ENCODE measurements at regions not wholly inside any gene's neighbourhood (a gene's known extent, or its start where the extent isn't known, plus 50 kb on each side); places are given as distances from the start of the nearest gene placed in this dataset.

DNA sequence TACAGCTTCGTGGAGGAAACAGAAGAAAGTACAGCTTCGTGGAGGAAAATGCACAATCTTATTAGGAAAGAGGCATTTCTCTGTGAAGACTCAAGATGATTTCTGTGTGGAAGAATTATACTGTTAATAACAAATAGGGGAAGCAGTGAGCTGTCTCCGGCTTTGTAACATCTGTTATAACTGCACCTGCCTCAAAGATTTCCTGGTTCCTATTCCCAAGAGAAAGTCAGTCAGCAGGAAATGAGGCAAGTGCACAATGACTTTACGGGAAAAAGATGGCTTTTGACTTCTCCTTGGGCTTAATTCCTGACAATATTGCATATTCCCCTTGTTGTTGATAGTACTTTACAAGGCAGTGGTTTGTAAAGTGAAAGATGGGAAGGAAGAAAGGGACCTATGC, 538.5 kb downstream of the BMP2 start:
- Histone ChIP-seq H3K4me1 (ENCODE audit: control insufficient read depth in 5 of 5, insufficient read depth in 5 of 5, low read length in 5 of 5) (no peaks in the 10 kb centered on the region), H3K9me3 (ENCODE audit: control insufficient read depth in 4 of 4, insufficient read depth in 3 of 4, low read length in 3 of 4) (no peaks in the 10 kb centered on the region), H3K9ac (ENCODE audit: insufficient read depth in 1 of 2, low read length in 2 of 2) (no peak overlapping the region), H3K27me3 (ENCODE audit: control insufficient read depth in 3 of 3, insufficient read depth in 3 of 3, low read length in 2 of 3) (no peaks in the 10 kb centered on the region), H3K36me3 (ENCODE audit: control insufficient read depth in 4 of 4, insufficient read depth in 4 of 4, low read length in 4 of 4) (no peaks in the 10 kb centered on the region), H3K4me3 (no peak overlapping the region), H3K27ac (ENCODE audit: low read depth in 1 of 2, low read length in 1 of 2) (no peak overlapping the region)
- TF ChIP-seq CTCF (IDR thresholded peaks at IDR 0.05; ENCODE audit: control extremely low read depth, extremely low read depth) = no peak
- ATAC-seq (ENCODE audit: insufficient read depth, low FRiP score) = no peak
- no peak for DNase-seq
- 62 to 69% methylated on average over 4 of the region's 4 CpGs for WGBS, 2 donors

DNA sequence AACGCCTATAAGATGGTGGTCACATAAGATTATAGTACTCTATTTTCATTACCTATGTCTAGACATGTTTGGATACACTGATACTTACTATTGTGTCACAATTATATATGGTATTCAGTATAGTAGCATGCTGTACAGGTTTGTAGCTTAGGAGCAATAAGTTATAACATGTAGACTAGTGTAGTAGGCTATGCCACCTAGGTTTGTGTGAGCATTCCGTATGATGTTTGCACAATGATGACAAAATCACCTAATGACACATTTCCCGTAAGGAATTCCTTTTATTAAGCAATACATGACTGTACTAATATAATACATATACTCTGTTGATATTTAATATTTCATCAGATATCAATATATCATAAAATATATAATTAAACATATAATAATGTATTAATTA, 540.7 kb downstream of the BMP2 start:
- DNase-seq = no peak
- 58 to 86% methylated on average over 3 of the region's 3 CpGs for WGBS, 2 donors
- H3K9me3 ChIP-seq (ENCODE audit: control insufficient read depth in 4 of 4, insufficient read depth in 3 of 4, low read length in 3 of 4) = no peaks in the 10 kb centered on the region
- no peaks in the 10 kb centered on the region for H3K4me1 ChIP-seq (ENCODE audit: control insufficient read depth in 5 of 5, insufficient read depth in 5 of 5, low read length in 5 of 5)
- H3K27ac ChIP-seq (ENCODE audit: low read depth in 1 of 2, low read length in 1 of 2) = no peak overlapping the region
- H3K27me3 ChIP-seq (ENCODE audit: control insufficient read depth in 3 of 3, insufficient read depth in 3 of 3, low read length in 2 of 3) = no peaks in the 10 kb centered on the region
- no peak for TF ChIP-seq CTCF (IDR thresholded peaks at IDR 0.05; ENCODE audit: control extremely low read depth, extremely low read depth)
- H3K9ac ChIP-seq (ENCODE audit: insufficient read depth in 1 of 2, low read length in 2 of 2) = no peak overlapping the region
- ATAC-seq (ENCODE audit: insufficient read depth, low FRiP score) = no peak
- no peaks in the 10 kb centered on the region for H3K36me3 ChIP-seq (ENCODE audit: control insufficient read depth in 4 of 4, insufficient read depth in 4 of 4, low read length in 4 of 4)
- H3K4me3 ChIP-seq = no peak overlapping the region

DNA sequence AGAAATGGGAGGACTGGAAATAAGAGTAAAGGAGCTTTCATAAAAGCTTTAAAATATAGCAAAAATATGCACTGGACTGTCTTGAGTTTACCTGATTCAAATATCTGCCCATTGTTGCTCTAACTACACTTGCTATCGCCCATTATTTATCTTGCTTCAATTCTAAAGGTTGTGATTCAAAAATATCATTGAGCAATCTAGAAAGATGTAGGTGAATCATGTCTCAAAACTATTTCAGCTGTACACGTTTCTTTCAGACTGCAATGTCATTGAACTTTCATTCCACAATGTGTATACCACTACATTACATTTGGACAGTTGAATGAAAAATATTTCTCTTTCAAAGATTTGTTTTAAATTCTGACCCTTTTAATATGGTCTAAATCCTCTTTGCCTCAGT, 545.6 kb downstream of the BMP2 start:
- no peak overlapping the region for H3K9ac ChIP-seq (ENCODE audit: insufficient read depth in 1 of 2, low read length in 2 of 2)
- H3K36me3 ChIP-seq (ENCODE audit: control insufficient read depth in 4 of 4, insufficient read depth in 4 of 4, low read length in 4 of 4) = no peaks in the 10 kb centered on the region
- H3K4me3 ChIP-seq = no peak overlapping the region
- no peak for TF ChIP-seq CTCF (IDR thresholded peaks at IDR 0.05; ENCODE audit: control extremely low read depth, extremely low read depth)
- no peaks in the 10 kb centered on the region for H3K9me3 ChIP-seq (ENCODE audit: control insufficient read depth in 4 of 4, insufficient read depth in 3 of 4, low read length in 3 of 4)
- H3K4me1 ChIP-seq (ENCODE audit: control insufficient read depth in 5 of 5, insufficient read depth in 5 of 5, low read length in 5 of 5) = no peaks in the 10 kb centered on the region
- ATAC-seq (ENCODE audit: insufficient read depth, low FRiP score) = no peak
- DNase-seq = no peak
- no peak overlapping the region for H3K27ac ChIP-seq (ENCODE audit: low read depth in 1 of 2, low read length in 1 of 2)
- 80 to 89% methylated on average over 2 of the region's 2 CpGs for WGBS, 2 donors
- peaks cover 0 to 3% (median 0%) of the 10 kb centered on the region in 3 donors for H3K27me3 ChIP-seq (ENCODE audit: control insufficient read depth in 3 of 3, insufficient read depth in 3 of 3, low read length in 2 of 3)

- DNase-seq (no peak), ATAC-seq (ENCODE audit: insufficient read depth, low FRiP score) (no peak)
- no peaks in the 10 kb centered on the region for H3K36me3 ChIP-seq (ENCODE audit: control insufficient read depth in 4 of 4, insufficient read depth in 4 of 4, low read length in 4 of 4)
- H3K4me3 ChIP-seq = no peak overlapping the region
- no peak overlapping the region for H3K27ac ChIP-seq (ENCODE audit: low read depth in 1 of 2, low read length in 1 of 2)
- H3K9ac ChIP-seq (ENCODE audit: insufficient read depth in 1 of 2, low read length in 2 of 2) = no peak overlapping the region
- no peaks in the 10 kb centered on the region for H3K27me3 ChIP-seq (ENCODE audit: control insufficient read depth in 3 of 3, insufficient read depth in 3 of 3, low read length in 2 of 3)
- H3K9me3 ChIP-seq (ENCODE audit: control insufficient read depth in 4 of 4, insufficient read depth in 3 of 4, low read length in 3 of 4) = no peaks in the 10 kb centered on the region
- WGBS, 2 donors = 57 to 60% methylated on average over 5 of the region's 5 CpGs
- no peaks in the 10 kb centered on the region for H3K4me1 ChIP-seq (ENCODE audit: control insufficient read depth in 5 of 5, insufficient read depth in 5 of 5, low read length in 5 of 5)
- no peak for TF ChIP-seq CTCF (IDR thresholded peaks at IDR 0.05; ENCODE audit: control extremely low read depth, extremely low read depth)
Measured at GRCh38 chr20:7323957-7324356, 556.5 kb downstream of the BMP2 start.

Data from lung (tissue), 11 donors.